ENCODE measurements at regions not wholly inside any gene's neighbourhood (a gene's known extent, or its start where the extent isn't known, plus 50 kb on each side); places are given as distances from the start of the nearest gene placed in this dataset.

DNA sequence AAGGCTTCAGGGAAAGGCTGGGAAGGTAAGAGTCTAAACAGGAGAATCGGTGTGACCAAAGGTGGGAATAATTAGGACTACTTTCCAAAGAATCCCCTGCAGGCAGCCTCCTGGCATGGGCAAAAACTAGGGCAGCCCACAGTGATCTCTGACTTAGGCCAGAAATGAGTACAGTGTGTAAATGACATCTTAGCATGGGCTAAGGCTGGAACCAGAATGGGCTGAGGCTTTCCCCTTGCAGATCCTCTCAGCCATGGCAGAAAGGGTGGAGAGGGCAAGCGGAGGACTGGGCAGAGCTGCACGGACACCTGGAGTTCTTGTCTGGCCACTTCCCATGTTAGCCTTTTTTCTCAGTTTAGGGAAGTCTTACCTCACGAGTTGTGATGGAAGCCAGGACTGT, 69.9 kb upstream of the FOXQ1 start (continued):
- TF ChIP-seq, protein P1, sequence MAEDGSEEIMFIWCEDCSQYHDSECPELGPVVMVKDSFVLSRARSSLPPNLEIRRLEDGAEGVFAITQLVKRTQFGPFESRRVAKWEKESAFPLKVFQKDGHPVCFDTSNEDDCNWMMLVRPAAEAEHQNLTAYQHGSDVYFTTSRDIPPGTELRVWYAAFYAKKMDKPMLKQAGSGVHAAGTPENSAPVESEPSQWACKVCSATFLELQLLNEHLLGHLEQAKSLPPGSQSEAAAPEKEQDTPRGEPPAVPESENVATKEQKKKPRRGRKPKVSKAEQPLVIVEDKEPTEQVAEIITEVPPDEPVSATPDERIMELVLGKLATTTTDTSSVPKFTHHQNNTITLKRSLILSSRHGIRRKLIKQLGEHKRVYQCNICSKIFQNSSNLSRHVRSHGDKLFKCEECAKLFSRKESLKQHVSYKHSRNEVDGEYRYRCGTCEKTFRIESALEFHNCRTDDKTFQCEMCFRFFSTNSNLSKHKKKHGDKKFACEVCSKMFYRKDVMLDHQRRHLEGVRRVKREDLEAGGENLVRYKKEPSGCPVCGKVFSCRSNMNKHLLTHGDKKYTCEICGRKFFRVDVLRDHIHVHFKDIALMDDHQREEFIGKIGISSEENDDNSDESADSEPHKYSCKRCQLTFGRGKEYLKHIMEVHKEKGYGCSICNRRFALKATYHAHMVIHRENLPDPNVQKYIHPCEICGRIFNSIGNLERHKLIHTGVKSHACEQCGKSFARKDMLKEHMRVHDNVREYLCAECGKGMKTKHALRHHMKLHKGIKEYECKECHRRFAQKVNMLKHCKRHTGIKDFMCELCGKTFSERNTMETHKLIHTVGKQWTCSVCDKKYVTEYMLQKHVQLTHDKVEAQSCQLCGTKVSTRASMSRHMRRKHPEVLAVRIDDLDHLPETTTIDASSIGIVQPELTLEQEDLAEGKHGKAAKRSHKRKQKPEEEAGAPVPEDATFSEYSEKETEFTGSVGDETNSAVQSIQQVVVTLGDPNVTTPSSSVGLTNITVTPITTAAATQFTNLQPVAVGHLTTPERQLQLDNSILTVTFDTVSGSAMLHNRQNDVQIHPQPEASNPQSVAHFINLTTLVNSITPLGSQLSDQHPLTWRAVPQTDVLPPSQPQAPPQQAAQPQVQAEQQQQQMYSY (CRISPR knock-in tag; IDR thresholded peaks at IDR 0.05), result no peak
- TF ChIP-seq NR3C1 (CRISPR knock-in tag; conservative IDR thresholded peaks at IDR 0.05; ENCODE audit: low read depth) (no peak), CREB1 (CRISPR knock-in tag; IDR thresholded peaks at IDR 0.05) (no peak), TCF7 (CRISPR knock-in tag; IDR thresholded peaks at IDR 0.05; ENCODE audit: low read depth) (no peak), ZBTB21 (CRISPR knock-in tag; IDR thresholded peaks at IDR 0.05; ENCODE audit: borderline replicate concordance) (no peak), JAZF1 (CRISPR knock-in tag; IDR thresholded peaks at IDR 0.05) (no peak)

DNA sequence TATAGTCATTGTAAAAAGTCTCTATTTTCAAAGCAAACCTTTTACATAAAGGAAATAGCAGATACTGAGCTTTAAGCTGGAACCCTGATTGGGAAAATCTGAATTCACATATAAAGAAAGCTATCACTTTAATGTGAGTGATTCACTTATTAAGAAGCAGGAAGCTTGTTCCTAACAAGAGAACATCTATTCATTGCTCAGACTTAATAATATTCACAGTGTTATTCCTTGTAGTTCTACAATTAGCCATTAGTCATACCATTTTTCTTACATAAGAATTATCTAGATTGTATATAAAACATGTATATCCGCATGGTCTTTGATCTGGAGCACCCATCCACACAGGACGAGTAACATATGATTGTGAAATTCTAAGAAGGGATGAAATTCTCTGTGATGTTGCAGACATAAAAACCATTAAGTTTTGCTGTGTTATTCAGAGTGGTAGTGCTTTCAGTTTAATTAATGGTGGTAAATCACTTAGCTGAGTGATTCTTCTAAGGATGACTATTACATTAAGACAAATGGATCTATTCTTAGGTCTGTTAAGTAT, 71.1 kb upstream of the FOXQ1 start:
- no peak for TF ChIP-seq ZNF138 (CRISPR knock-in tag; conservative IDR thresholded peaks at IDR 0.05)
- peaks cover 17% of the 10 kb centered on the region for H3K4me1 Mint-ChIP-seq
- POLR2A ChIA-PET, result no interaction called here
- no peaks in the 10 kb centered on the region for H3K9me3 Mint-ChIP-seq
- DNase-seq (ENCODE audit: low spot score), result no peak
- H3K27me3 Mint-ChIP-seq (ENCODE audit: low read depth), result peaks cover 2% of the 10 kb centered on the region; the same call in 1 of the 2 replicates
- H3K36me3 Mint-ChIP-seq, result no peaks in the 10 kb centered on the region
- CTCF ChIA-PET, result no interaction called here
- H3K27ac Mint-ChIP-seq, result no peak overlapping the region
- ATAC-seq, result no peak
- no peak overlapping the region for H3K4me3 Mint-ChIP-seq

DNA sequence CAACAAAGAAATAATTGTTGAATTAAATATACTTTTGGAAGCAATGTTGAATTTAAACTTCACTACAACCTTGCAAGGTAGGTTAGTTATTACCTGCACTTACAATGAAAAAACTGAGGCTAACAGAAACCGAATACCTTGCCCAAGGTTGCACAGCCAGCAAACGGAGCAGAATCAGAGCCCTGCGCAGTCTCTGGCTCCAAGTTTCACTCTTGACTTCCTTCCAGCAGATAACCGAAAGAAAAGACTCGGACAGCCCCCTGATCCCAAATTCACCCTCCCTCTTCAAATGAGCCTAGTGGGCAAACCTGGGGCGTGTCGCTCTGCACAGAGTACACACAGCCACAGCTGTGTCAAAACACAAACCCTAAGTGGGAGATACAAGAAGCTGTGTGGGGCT, 72.1 kb upstream of the FOXQ1 start:
- Mint-ChIP-seq H3K27ac (no peak overlapping the region), H3K4me3 (no peak overlapping the region), H3K36me3 (no peaks in the 10 kb centered on the region), H3K27me3 (ENCODE audit: low read depth) (peaks cover 2% of the 10 kb centered on the region; the same call in 1 of the 2 replicates), H3K9me3 (no peaks in the 10 kb centered on the region), H3K4me1 (peaks cover 14% of the 10 kb centered on the region)
- DNase-seq (ENCODE audit: low spot score), result no peak
- ChIA-PET POLR2A (no interaction called here), CTCF (no interaction called here)
- no peak for TF ChIP-seq TEAD1 (CRISPR knock-in tag; IDR thresholded peaks at IDR 0.05)
- TF ChIP-seq, protein P2, sequence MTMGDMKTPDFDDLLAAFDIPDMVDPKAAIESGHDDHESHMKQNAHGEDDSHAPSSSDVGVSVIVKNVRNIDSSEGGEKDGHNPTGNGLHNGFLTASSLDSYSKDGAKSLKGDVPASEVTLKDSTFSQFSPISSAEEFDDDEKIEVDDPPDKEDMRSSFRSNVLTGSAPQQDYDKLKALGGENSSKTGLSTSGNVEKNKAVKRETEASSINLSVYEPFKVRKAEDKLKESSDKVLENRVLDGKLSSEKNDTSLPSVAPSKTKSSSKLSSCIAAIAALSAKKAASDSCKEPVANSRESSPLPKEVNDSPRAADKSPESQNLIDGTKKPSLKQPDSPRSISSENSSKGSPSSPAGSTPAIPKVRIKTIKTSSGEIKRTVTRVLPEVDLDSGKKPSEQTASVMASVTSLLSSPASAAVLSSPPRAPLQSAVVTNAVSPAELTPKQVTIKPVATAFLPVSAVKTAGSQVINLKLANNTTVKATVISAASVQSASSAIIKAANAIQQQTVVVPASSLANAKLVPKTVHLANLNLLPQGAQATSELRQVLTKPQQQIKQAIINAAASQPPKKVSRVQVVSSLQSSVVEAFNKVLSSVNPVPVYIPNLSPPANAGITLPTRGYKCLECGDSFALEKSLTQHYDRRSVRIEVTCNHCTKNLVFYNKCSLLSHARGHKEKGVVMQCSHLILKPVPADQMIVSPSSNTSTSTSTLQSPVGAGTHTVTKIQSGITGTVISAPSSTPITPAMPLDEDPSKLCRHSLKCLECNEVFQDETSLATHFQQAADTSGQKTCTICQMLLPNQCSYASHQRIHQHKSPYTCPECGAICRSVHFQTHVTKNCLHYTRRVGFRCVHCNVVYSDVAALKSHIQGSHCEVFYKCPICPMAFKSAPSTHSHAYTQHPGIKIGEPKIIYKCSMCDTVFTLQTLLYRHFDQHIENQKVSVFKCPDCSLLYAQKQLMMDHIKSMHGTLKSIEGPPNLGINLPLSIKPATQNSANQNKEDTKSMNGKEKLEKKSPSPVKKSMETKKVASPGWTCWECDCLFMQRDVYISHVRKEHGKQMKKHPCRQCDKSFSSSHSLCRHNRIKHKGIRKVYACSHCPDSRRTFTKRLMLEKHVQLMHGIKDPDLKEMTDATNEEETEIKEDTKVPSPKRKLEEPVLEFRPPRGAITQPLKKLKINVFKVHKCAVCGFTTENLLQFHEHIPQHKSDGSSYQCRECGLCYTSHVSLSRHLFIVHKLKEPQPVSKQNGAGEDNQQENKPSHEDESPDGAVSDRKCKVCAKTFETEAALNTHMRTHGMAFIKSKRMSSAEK (CRISPR knock-in tag; IDR thresholded peaks at IDR 0.05; ENCODE audit: borderline replicate concordance), result no peak
- TF ChIP-seq, protein P3, sequence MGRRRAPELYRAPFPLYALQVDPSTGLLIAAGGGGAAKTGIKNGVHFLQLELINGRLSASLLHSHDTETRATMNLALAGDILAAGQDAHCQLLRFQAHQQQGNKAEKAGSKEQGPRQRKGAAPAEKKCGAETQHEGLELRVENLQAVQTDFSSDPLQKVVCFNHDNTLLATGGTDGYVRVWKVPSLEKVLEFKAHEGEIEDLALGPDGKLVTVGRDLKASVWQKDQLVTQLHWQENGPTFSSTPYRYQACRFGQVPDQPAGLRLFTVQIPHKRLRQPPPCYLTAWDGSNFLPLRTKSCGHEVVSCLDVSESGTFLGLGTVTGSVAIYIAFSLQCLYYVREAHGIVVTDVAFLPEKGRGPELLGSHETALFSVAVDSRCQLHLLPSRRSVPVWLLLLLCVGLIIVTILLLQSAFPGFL (CRISPR knock-in tag; IDR thresholded peaks at IDR 0.05; ENCODE audit: borderline replicate concordance), result no peak
- no peak for ATAC-seq

DNA sequence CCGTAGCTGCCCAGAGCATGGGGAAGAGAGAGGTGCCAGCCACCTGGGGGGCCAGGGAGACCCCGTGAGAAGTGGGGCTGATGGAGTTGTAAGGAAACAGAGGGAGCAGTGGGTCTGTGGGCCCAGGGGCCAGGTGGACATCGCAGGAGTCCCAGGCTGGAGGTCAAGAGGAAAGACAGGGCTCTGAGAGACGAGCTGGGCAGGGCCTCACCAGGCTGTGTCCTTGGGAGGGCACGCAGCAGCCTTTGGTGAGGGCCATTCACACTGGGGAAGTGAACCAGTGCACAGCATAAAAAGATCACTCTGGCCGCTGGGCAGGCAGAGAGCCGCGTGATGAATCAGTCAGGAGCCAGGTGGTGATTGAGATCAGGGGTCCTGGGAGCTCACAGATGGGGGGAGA, 73.9 kb upstream of the FOXQ1 start:
- TF ChIP-seq ZNF232 (CRISPR knock-in tag; IDR thresholded peaks at IDR 0.05) (no peak), FOXP1 (CRISPR knock-in tag; IDR thresholded peaks at IDR 0.05; ENCODE audit: borderline replicate concordance) (no peak), GTF2I (CRISPR knock-in tag; conservative IDR thresholded peaks at IDR 0.05) (no peak)
- Mint-ChIP-seq H3K36me3 (no peaks in the 10 kb centered on the region), H3K27ac (no peak overlapping the region), H3K4me3 (no peak overlapping the region), H3K9me3 (no peaks in the 10 kb centered on the region), H3K4me1 (peaks cover 13% of the 10 kb centered on the region), H3K27me3 (ENCODE audit: low read depth) (peaks cover 2% of the 10 kb centered on the region; the same call in 1 of the 2 replicates)
- ChIA-PET POLR2A (no interaction called here), CTCF (interaction anchor here (1.7 kb wide), 1 partner anchor 199 kb away, joined by 4 read pairs; no protein-coding TSS in a partner anchor)
- DNase-seq (ENCODE audit: low spot score) (no peak), ATAC-seq (no peak)
